Endothelial cell (in vitro differentiated cells): ENCODE measurements at regions not wholly inside any gene's neighbourhood (a gene's known extent, or its start where the extent isn't known, plus 50 kb on each side); places are given as distances from the start of the nearest gene placed in this dataset.

Source experiments
- DNase-seq: peaks from one replicate; pipeline ENCODE4 v3.0.0; 2021; ENCODE audit warnings: low spot score
- H3K27ac Mint-ChIP-seq: one replicate; pipeline ENCODE4 v1.8.0; 2021; ENCODE audit warnings: mixed read lengths, inconsistent platforms; ENCODE audit not compliant: unreplicated experiment
- H3K27me3 Mint-ChIP-seq: one replicate; pipeline ENCODE4 v1.8.0; 2021; ENCODE audit warnings: mild to moderate bottlenecking, moderate library complexity, mixed read lengths, inconsistent platforms; ENCODE audit not compliant: unreplicated experiment
- H3K36me3 Mint-ChIP-seq: one replicate; pipeline ENCODE4 v1.8.0; 2021; ENCODE audit warnings: mild to moderate bottlenecking, low read depth, mixed read lengths, inconsistent platforms; ENCODE audit not compliant: unreplicated experiment
- H3K4me1 Mint-ChIP-seq: one replicate; pipeline ENCODE4 v1.8.0; 2021; ENCODE audit warnings: mild to moderate bottlenecking, mixed read lengths, inconsistent platforms; ENCODE audit not compliant: unreplicated experiment
- H3K4me3 Mint-ChIP-seq: one replicate; pipeline ENCODE4 v1.8.0; 2021; ENCODE audit warnings: mild to moderate bottlenecking, mixed read lengths, inconsistent platforms; ENCODE audit not compliant: unreplicated experiment
- H3K9me3 Mint-ChIP-seq: one replicate; pipeline ENCODE4 v1.8.0; 2021; ENCODE audit warnings: mixed read lengths, inconsistent platforms; ENCODE audit not compliant: unreplicated experiment
- TF ChIP-seq, protein P1 (sequence below): fragments of 200-600 bp; sonication (generic); IDR thresholded peaks from one replicate; pipeline ENCODE4 v1.5.0; 2021; ENCODE audit warnings: antibody characterized with exemption; ENCODE audit not compliant: unreplicated experiment

DNA sequence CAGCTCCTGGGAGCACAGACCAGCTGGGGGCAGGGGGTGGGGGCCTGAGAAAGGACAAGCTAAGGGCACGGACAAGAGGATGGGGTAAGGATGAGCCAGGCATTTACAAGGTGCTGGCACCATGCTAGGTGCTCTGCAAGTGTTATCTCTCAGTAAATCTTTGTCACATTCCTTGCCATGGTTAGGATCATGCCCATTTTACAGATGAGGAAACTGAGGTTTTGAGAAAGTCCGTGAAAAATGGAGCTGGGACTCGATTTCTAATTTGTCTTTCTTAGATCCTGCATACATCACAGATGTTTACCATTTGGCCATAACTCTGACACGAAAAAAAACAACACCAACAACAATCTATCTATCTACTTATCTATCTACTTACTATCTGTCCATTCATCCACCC is 429.7 kb downstream of the MIAT start:
- no peak for DNase-seq
- Mint-ChIP-seq H3K36me3 (no peaks in the 10 kb centered on the region), H3K4me1 (peaks cover 8% of the 10 kb centered on the region), H3K27me3 (peaks cover 1% of the 10 kb centered on the region), H3K9me3 (no peaks in the 10 kb centered on the region), H3K4me3 (no peak overlapping the region), H3K27ac (no peak overlapping the region)
- TF ChIP-seq, protein P1, sequence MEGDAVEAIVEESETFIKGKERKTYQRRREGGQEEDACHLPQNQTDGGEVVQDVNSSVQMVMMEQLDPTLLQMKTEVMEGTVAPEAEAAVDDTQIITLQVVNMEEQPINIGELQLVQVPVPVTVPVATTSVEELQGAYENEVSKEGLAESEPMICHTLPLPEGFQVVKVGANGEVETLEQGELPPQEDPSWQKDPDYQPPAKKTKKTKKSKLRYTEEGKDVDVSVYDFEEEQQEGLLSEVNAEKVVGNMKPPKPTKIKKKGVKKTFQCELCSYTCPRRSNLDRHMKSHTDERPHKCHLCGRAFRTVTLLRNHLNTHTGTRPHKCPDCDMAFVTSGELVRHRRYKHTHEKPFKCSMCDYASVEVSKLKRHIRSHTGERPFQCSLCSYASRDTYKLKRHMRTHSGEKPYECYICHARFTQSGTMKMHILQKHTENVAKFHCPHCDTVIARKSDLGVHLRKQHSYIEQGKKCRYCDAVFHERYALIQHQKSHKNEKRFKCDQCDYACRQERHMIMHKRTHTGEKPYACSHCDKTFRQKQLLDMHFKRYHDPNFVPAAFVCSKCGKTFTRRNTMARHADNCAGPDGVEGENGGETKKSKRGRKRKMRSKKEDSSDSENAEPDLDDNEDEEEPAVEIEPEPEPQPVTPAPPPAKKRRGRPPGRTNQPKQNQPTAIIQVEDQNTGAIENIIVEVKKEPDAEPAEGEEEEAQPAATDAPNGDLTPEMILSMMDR = no peak

DNA sequence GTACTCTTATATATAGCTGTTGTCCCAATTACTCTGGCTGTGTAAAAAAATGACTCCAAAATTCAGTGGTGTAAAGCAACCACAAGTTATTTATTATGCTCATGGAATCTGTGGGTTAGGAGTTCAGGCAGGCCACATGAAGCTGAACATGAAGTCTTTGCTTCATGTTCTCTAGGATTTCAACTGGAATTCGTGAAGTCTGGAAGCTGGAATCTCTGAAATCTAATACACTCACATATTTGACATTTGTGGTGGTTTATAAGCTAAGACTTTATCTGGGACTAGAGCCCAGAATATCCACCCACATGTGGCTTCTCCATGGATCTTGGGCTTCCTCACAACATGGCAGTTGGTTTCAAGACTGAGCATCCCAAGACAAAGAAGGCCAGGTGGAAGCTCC is 430.6 kb downstream of the MIAT start:
- peaks cover 8% of the 10 kb centered on the region for H3K4me1 Mint-ChIP-seq
- no peaks in the 10 kb centered on the region for H3K9me3 Mint-ChIP-seq
- TF ChIP-seq, protein P1 = no peak
- no peak for DNase-seq
- H3K27me3 Mint-ChIP-seq = peaks cover 1% of the 10 kb centered on the region
- no peaks in the 10 kb centered on the region for H3K36me3 Mint-ChIP-seq
- no peak overlapping the region for H3K27ac Mint-ChIP-seq
- H3K4me3 Mint-ChIP-seq = no peak overlapping the region

DNA sequence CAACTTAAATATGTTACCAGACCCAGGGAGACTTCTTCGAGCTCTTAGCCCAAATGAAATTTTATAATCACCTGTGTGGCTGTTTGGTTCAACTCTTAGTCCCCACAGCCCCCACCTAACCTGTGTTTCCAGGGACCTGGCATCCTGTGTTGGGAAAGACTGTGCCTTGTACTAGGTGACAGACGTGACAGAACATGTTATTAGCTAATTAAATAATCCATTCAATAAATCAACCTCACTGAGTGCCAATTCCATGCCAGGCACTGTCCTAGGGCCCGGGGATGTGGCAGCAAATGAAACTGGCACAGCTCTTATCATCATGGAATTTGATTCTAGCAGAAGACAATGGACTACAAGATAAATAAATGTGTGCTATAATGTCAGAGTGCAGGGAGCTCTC is 431.9 kb downstream of the MIAT start:
- Mint-ChIP-seq H3K9me3 (no peaks in the 10 kb centered on the region), H3K4me3 (no peak overlapping the region), H3K27ac (no peak overlapping the region), H3K27me3 (peaks cover 1% of the 10 kb centered on the region), H3K4me1 (peaks cover 8% of the 10 kb centered on the region), H3K36me3 (no peaks in the 10 kb centered on the region)
- TF ChIP-seq, protein P1 = no peak
- no peak for DNase-seq

DNA sequence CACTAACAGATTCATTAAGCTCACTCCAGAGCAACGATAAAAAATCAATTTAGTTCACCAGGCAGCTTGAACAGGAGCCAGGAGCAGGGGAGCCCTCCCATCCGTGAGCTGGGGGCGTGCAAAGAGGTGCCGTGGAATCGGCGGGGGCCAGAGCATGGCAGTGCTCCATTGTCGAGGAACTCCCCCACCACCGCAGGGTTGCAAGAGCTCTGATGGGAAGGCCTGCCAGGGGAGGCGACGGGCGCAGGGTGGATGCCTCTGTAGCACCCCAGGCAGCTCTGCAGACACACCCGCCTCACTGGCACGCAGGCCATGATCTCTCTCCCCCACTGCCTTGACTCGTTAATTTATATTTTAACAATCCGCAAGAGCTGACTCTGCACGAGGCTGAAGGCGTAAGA is 433.2 kb downstream of the MIAT start:
- no peak for DNase-seq
- H3K9me3 Mint-ChIP-seq = no peaks in the 10 kb centered on the region
- H3K36me3 Mint-ChIP-seq = no peaks in the 10 kb centered on the region
- H3K4me1 Mint-ChIP-seq = peaks cover 5% of the 10 kb centered on the region
- no peak overlapping the region for H3K27ac Mint-ChIP-seq
- TF ChIP-seq, protein P1 = no peak
- no peak overlapping the region for H3K4me3 Mint-ChIP-seq
- peaks cover 1% of the 10 kb centered on the region for H3K27me3 Mint-ChIP-seq

DNA sequence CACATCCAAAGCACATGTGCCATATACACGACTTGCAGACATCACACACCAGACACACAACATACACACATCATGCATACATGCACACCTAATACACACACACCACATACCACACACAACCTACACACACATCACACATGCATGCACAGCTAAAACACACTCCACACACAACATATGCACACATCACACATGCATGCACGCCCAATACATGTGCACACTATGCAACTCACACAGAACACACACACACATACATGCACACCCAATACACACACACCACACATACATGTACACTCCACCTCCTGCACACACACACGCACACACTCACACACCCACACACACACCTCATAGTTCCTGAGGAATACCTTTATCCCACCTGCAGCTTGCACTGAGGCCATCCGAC is 436.0 kb downstream of the MIAT start:
- Mint-ChIP-seq H3K36me3 (no peaks in the 10 kb centered on the region), H3K27ac (no peak overlapping the region), H3K4me3 (no peak overlapping the region), H3K4me1 (peaks cover 5% of the 10 kb centered on the region), H3K9me3 (no peaks in the 10 kb centered on the region), H3K27me3 (peaks cover 3% of the 10 kb centered on the region)
- no peak for DNase-seq
- TF ChIP-seq, protein P1 = no peak
